ENCODE measurements at regions not wholly inside any gene's neighbourhood (a gene's known extent, or its start where the extent isn't known, plus 50 kb on each side); places are given as distances from the start of the nearest gene placed in this dataset.

GRCh38 chr13:78934336-78934735 is 275.4 kb upstream of the OBI1 start:
- TF ChIP-seq EZH2 (IDR thresholded peaks at IDR 0.05; ENCODE audit: borderline replicate concordance, insufficient read depth, low read depth, low read length, poor library complexity, severe bottlenecking) (no peak), CTCF (IDR thresholded peaks at IDR 0.05) (no peak)
- Histone ChIP-seq H4K20me1 (ENCODE audit: control insufficient read depth, insufficient read depth, low read length, poor library complexity, severe bottlenecking) (no peaks in the 10 kb centered on the region), H3K4me2 (replicated peaks; ENCODE audit: low read depth, low read length, poor library complexity, severe bottlenecking) (no peak overlapping the region), H2AFZ (ENCODE audit: insufficient read depth, low read depth, low read length, poor library complexity, severe bottlenecking) (no peak overlapping the region), H3K4me3 (ENCODE audit: control extremely low read depth in 1 of 5, extremely low read depth in 1 of 5, insufficient read depth in 1 of 5, low read depth in 2 of 5, low read length in 4 of 5) (no peak overlapping the region), H3K36me3 (replicated peaks in 1 of 2; ENCODE audit: control extremely low read depth in 1 of 2, control insufficient read depth in 1 of 2, extremely low read depth in 1 of 2, insufficient read depth in 2 of 2, low read length in 1 of 2) (no peaks in the 10 kb centered on the region), H3K79me2 (ENCODE audit: control insufficient read depth, insufficient read depth, low read length) (no peaks in the 10 kb centered on the region), H3K9me3 (ENCODE audit: control extremely low read depth in 1 of 3, control insufficient read depth in 2 of 3, insufficient read depth in 1 of 3, low read length in 2 of 3) (no peaks in the 10 kb centered on the region), H3K27me3 (replicated peaks in 1 of 4; ENCODE audit: control extremely low read depth in 1 of 4, control insufficient read depth in 3 of 4, insufficient read depth in 4 of 4, low read length in 3 of 4) (no peaks in the 10 kb centered on the region), H3K4me1 (ENCODE audit: control insufficient read depth in 2 of 2, insufficient read depth in 2 of 2, low read length in 2 of 2) (no peaks in the 10 kb centered on the region), H3K27ac (ENCODE audit: low read length in 2 of 2) (no peak overlapping the region), H3K9ac (ENCODE audit: low read length) (no peak overlapping the region)
- intact Hi-C loops (cut with micrococcal nuclease) = no loop called here
- Mint-ChIP-seq H3K4me3 (no peak overlapping the region), H3K27ac (no peak overlapping the region), H3K9me3 (ENCODE audit: insufficient read depth) (no peaks in the 10 kb centered on the region), H3K4me1 (no peaks in the 10 kb centered on the region), H3K27me3 (peaks cover 3% of the 10 kb centered on the region)
- ChIA-PET CTCF (no interaction called here), POLR2A (no interaction called here)
- no peak for DNase-seq
- ATAC-seq (ENCODE audit: low read depth) = no peak
- 93% methylated on average over 10 of the region's 13 CpGs for WGBS (ENCODE audit: insufficient coverage)

GRCh38 chr13:78915015-78915414 is 256.1 kb upstream of the OBI1 start:
- H3K36me3 ChIP-seq (replicated peaks in 1 of 2; ENCODE audit: control extremely low read depth in 1 of 2, control insufficient read depth in 1 of 2, extremely low read depth in 1 of 2, insufficient read depth in 2 of 2, low read length in 1 of 2) = no peaks in the 10 kb centered on the region
- DNase-seq (no peak), ATAC-seq (ENCODE audit: low read depth) (no peak)
- Mint-ChIP-seq H3K4me3 (no peak overlapping the region), H3K4me1 (no peaks in the 10 kb centered on the region), H3K27me3 (peaks cover 7% of the 10 kb centered on the region), H3K27ac (no peak overlapping the region), H3K9me3 (ENCODE audit: insufficient read depth) (no peaks in the 10 kb centered on the region)
- H3K4me3 ChIP-seq (ENCODE audit: control extremely low read depth in 1 of 5, extremely low read depth in 1 of 5, insufficient read depth in 1 of 5, low read depth in 2 of 5, low read length in 4 of 5) = no peak overlapping the region
- no peak overlapping the region for H3K4me2 ChIP-seq (replicated peaks; ENCODE audit: low read depth, low read length, poor library complexity, severe bottlenecking)
- no peak overlapping the region for H2AFZ ChIP-seq (ENCODE audit: insufficient read depth, low read depth, low read length, poor library complexity, severe bottlenecking)
- no peaks in the 10 kb centered on the region for H3K27me3 ChIP-seq (replicated peaks in 1 of 4; ENCODE audit: control extremely low read depth in 1 of 4, control insufficient read depth in 3 of 4, insufficient read depth in 4 of 4, low read length in 3 of 4)
- WGBS (ENCODE audit: insufficient coverage) = no CpG with 5 or more reads among the region's 4 CpGs
- no peak overlapping the region for H3K9ac ChIP-seq (ENCODE audit: low read length)
- ChIA-PET CTCF (no interaction called here), POLR2A (no interaction called here)
- no peak overlapping the region for H3K27ac ChIP-seq (ENCODE audit: low read length in 2 of 2)
- no peaks in the 10 kb centered on the region for H4K20me1 ChIP-seq (ENCODE audit: control insufficient read depth, insufficient read depth, low read length, poor library complexity, severe bottlenecking)
- H3K4me1 ChIP-seq (ENCODE audit: control insufficient read depth in 2 of 2, insufficient read depth in 2 of 2, low read length in 2 of 2) = no peaks in the 10 kb centered on the region
- TF ChIP-seq CTCF (IDR thresholded peaks at IDR 0.05) (no peak), EZH2 (IDR thresholded peaks at IDR 0.05; ENCODE audit: borderline replicate concordance, insufficient read depth, low read depth, low read length, poor library complexity, severe bottlenecking) (no peak)
- no peaks in the 10 kb centered on the region for H3K79me2 ChIP-seq (ENCODE audit: control insufficient read depth, insufficient read depth, low read length)
- intact Hi-C loops (cut with micrococcal nuclease) = no loop called here
- H3K9me3 ChIP-seq (ENCODE audit: control extremely low read depth in 1 of 3, control insufficient read depth in 2 of 3, insufficient read depth in 1 of 3, low read length in 2 of 3) = no peaks in the 10 kb centered on the region
